ENCODE measurements at regions not wholly inside any gene's neighbourhood (a gene's known extent, or its start where the extent isn't known, plus 50 kb on each side); places are given as distances from the start of the nearest gene placed in this dataset.

DNA sequence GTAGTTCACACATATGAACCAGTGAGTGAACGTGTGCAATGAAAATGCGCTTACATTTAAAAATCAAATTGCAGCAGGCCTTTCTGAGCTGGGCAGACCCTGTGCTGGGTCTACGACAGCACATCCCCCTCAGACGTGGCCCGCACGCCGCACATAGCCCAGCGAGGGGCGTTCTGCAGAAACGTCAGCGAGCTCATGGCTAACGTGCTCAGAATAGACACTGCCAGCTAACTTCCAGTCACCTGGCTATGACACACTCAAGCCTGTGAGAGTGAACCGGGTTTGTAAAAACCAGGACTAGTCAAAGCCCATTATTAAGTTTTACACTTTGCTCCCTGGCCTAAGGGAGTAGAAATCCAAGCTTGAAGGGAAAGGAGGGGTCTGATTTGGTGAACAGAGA is 108.1 kb upstream of the INSIG1 start (continued):
- TF ChIP-seq GABPA (IDR thresholded peaks at IDR 0.05 in 1 of 2, conservative IDR thresholded peaks at IDR 0.05 in 1 of 2): no peak

DNA sequence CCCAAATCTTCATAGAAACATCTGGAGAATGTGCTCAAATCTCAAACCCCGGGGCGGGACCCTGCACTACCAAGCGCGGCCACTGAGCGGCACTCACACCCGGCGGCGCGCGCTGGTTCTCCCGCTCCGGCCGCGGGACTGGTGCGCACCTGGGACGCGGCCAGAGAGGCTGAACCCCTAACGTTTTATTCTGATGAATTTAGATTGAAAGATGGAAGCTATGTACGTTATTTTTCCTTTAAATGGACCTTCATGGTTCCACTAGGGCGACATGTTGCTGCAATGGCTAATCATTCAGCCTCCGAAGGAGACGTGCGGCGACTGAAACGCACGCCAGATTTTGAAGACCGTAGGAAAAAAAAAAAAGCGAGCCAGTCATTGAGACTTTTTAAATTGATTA is 107.0 kb upstream of the INSIG1 start:
- WGBS: 15% methylated on average over 28 of the region's 28 CpGs
- peak; percentile 69 for DNase-seq (ENCODE audit: low spot score)
- no peaks in the 10 kb centered on the region for H3K36me3 ChIP-seq (ENCODE audit: control insufficient read depth in 4 of 4, insufficient read depth in 3 of 4, low read depth in 1 of 4, low read length in 3 of 4)
- peak overlapping the region in 2 of 3 donors; percentile 29 to 51 for H3K4me3 ChIP-seq (ENCODE audit: low read depth in 1 of 3, low read length in 3 of 3)
- H3K9me3 ChIP-seq (ENCODE audit: control insufficient read depth in 4 of 4, low read length in 3 of 4): peaks cover 1 to 6% (median 4%) of the 10 kb centered on the region in 4 donors
- H3K27ac ChIP-seq (ENCODE audit: low read depth in 1 of 2, low read length in 2 of 2): no peak overlapping the region
- no peaks in the 10 kb centered on the region for H3K27me3 ChIP-seq (ENCODE audit: control insufficient read depth in 4 of 4, insufficient read depth in 4 of 4, low read length in 3 of 4)
- H3K4me1 ChIP-seq (ENCODE audit: control insufficient read depth in 4 of 4, insufficient read depth in 4 of 4, low read length in 3 of 4): peaks cover 0 to 14% (median 10%) of the 10 kb centered on the region in 4 donors
- H3K9ac ChIP-seq (ENCODE audit: low read depth in 1 of 2, low read length in 2 of 2): peak overlapping the region in 1 of 2 donors; percentile 33
- peak; percentile 91 to 97 for TF ChIP-seq RAD21 (IDR thresholded peaks at IDR 0.05)
- TF ChIP-seq, protein P1, sequence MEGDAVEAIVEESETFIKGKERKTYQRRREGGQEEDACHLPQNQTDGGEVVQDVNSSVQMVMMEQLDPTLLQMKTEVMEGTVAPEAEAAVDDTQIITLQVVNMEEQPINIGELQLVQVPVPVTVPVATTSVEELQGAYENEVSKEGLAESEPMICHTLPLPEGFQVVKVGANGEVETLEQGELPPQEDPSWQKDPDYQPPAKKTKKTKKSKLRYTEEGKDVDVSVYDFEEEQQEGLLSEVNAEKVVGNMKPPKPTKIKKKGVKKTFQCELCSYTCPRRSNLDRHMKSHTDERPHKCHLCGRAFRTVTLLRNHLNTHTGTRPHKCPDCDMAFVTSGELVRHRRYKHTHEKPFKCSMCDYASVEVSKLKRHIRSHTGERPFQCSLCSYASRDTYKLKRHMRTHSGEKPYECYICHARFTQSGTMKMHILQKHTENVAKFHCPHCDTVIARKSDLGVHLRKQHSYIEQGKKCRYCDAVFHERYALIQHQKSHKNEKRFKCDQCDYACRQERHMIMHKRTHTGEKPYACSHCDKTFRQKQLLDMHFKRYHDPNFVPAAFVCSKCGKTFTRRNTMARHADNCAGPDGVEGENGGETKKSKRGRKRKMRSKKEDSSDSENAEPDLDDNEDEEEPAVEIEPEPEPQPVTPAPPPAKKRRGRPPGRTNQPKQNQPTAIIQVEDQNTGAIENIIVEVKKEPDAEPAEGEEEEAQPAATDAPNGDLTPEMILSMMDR (IDR thresholded peaks at IDR 0.05; ENCODE audit: low read depth, low read length, missing input control): peak; percentile 86
- TF ChIP-seq, protein P2, sequence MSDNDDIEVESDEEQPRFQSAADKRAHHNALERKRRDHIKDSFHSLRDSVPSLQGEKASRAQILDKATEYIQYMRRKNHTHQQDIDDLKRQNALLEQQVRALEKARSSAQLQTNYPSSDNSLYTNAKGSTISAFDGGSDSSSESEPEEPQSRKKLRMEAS (IDR thresholded peaks at IDR 0.05): no peak

DNA sequence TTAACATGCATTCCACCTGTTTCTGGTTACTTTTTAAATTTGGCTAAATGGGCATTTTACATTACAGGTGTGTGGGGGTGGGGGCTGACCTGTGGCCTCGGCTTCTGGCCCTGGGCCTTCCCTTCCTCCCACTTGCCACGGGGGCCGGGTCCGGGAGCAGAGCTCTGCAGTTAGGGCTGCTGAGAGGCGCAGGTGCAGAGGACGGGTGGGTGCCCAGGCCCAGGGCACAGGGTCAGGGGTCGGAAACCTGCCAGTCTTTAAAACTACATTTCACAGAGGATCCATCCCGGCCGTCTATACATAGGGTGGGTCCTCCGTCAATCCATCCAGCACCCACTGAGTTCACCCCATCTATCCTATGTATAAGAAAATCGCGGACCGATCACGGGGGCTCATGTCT is 106.5 kb upstream of the INSIG1 start:
- TF ChIP-seq, protein P3, sequence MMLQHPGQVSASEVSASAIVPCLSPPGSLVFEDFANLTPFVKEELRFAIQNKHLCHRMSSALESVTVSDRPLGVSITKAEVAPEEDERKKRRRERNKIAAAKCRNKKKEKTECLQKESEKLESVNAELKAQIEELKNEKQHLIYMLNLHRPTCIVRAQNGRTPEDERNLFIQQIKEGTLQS (IDR thresholded peaks at IDR 0.05): no peak
- TF ChIP-seq, protein P4, sequence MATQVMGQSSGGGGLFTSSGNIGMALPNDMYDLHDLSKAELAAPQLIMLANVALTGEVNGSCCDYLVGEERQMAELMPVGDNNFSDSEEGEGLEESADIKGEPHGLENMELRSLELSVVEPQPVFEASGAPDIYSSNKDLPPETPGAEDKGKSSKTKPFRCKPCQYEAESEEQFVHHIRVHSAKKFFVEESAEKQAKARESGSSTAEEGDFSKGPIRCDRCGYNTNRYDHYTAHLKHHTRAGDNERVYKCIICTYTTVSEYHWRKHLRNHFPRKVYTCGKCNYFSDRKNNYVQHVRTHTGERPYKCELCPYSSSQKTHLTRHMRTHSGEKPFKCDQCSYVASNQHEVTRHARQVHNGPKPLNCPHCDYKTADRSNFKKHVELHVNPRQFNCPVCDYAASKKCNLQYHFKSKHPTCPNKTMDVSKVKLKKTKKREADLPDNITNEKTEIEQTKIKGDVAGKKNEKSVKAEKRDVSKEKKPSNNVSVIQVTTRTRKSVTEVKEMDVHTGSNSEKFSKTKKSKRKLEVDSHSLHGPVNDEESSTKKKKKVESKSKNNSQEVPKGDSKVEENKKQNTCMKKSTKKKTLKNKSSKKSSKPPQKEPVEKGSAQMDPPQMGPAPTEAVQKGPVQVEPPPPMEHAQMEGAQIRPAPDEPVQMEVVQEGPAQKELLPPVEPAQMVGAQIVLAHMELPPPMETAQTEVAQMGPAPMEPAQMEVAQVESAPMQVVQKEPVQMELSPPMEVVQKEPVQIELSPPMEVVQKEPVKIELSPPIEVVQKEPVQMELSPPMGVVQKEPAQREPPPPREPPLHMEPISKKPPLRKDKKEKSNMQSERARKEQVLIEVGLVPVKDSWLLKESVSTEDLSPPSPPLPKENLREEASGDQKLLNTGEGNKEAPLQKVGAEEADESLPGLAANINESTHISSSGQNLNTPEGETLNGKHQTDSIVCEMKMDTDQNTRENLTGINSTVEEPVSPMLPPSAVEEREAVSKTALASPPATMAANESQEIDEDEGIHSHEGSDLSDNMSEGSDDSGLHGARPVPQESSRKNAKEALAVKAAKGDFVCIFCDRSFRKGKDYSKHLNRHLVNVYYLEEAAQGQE (IDR thresholded peaks at IDR 0.05): no peak
- no peak for TF ChIP-seq NR2F2 (IDR thresholded peaks at IDR 0.05)
- no peak for TF ChIP-seq HNF4G (IDR thresholded peaks at IDR 0.05)
- TF ChIP-seq, protein P5, sequence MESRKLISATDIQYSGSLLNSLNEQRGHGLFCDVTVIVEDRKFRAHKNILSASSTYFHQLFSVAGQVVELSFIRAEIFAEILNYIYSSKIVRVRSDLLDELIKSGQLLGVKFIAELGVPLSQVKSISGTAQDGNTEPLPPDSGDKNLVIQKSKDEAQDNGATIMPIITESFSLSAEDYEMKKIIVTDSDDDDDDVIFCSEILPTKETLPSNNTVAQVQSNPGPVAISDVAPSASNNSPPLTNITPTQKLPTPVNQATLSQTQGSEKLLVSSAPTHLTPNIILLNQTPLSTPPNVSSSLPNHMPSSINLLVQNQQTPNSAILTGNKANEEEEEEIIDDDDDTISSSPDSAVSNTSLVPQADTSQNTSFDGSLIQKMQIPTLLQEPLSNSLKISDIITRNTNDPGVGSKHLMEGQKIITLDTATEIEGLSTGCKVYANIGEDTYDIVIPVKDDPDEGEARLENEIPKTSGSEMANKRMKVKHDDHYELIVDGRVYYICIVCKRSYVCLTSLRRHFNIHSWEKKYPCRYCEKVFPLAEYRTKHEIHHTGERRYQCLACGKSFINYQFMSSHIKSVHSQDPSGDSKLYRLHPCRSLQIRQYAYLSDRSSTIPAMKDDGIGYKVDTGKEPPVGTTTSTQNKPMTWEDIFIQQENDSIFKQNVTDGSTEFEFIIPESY (IDR thresholded peaks at IDR 0.05): no peak
- no peak for TF ChIP-seq HNF4A (conservative IDR thresholded peaks at IDR 0.05)
- no peak for TF ChIP-seq RXRA (IDR thresholded peaks at IDR 0.05)
- TF ChIP-seq, protein P1 (IDR thresholded peaks at IDR 0.05; ENCODE audit: low read depth, low read length, missing input control): no peak
- no peak for TF ChIP-seq TAF1 (conservative IDR thresholded peaks at IDR 0.05)
- TF ChIP-seq YY1 (IDR thresholded peaks at IDR 0.05): no peak
- no peak for TF ChIP-seq EGR1 (IDR thresholded peaks at IDR 0.05; ENCODE audit: low read depth in 2 of 2)
- TF ChIP-seq FOXA1 (IDR thresholded peaks at IDR 0.05): no peak
- no peak for TF ChIP-seq JUND (IDR thresholded peaks at IDR 0.05)
- no peaks in the 10 kb centered on the region for H3K36me3 ChIP-seq (ENCODE audit: control insufficient read depth in 4 of 4, insufficient read depth in 3 of 4, low read depth in 1 of 4, low read length in 3 of 4)
- H3K9ac ChIP-seq (ENCODE audit: low read depth in 1 of 2, low read length in 2 of 2): peak overlapping the region in 1 of 2 donors; percentile 33
- H3K27ac ChIP-seq (ENCODE audit: low read depth in 1 of 2, low read length in 2 of 2): no peak overlapping the region
- WGBS: 73% methylated on average over 14 of the region's 14 CpGs
- peaks cover 0 to 3% (median under 1%) of the 10 kb centered on the region in 4 donors for H3K9me3 ChIP-seq (ENCODE audit: control insufficient read depth in 4 of 4, low read length in 3 of 4)
- no peak for DNase-seq (ENCODE audit: low spot score)
- H3K4me3 ChIP-seq (ENCODE audit: low read depth in 1 of 3, low read length in 3 of 3): peak overlapping the region in 1 of 3 donors; percentile 51
- H3K27me3 ChIP-seq (ENCODE audit: control insufficient read depth in 4 of 4, insufficient read depth in 4 of 4, low read length in 3 of 4): no peaks in the 10 kb centered on the region
- H3K4me1 ChIP-seq (ENCODE audit: control insufficient read depth in 4 of 4, insufficient read depth in 4 of 4, low read length in 3 of 4): peaks cover 0 to 14% (median 10%) of the 10 kb centered on the region in 4 donors
